ENCODE measurements at regions not wholly inside any gene's neighbourhood (a gene's known extent, or its start where the extent isn't known, plus 50 kb on each side); places are given as distances from the start of the nearest gene placed in this dataset.

DNA sequence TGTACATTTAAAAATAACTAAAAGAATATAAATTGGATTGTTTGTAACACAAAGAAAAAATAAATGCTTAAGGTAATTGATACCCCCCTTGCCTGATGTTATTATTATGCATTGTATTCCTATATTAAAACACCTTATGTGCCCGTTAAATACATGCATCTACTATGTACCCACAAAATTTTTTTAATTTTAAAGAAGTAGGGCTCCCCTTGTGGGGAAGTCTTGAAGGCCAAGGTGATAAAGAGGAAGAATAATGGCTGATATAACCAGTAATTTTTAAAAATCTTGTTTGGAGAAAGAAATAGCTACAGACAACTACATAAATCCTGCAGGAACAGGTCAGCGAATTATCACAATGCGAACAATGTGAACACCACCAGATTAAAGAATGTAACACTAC is 451.7 kb upstream of the ARHGEF26 start:
- H3K9me3 ChIP-seq: no peaks in the 10 kb centered on the region
- H3K4me1 ChIP-seq (replicated peaks): no peaks in the 10 kb centered on the region
- no peak for DNase-seq (ENCODE audit: low spot score)
- 93% methylated on average over 3 of the region's 3 CpGs for WGBS
- intact Hi-C loops (cut with DNase I): no loop called here
- no peaks in the 10 kb centered on the region for H3K27me3 ChIP-seq (replicated peaks; ENCODE audit: insufficient read depth)
- H3K27ac ChIP-seq: no peak overlapping the region
- TF ChIP-seq, protein P1, sequence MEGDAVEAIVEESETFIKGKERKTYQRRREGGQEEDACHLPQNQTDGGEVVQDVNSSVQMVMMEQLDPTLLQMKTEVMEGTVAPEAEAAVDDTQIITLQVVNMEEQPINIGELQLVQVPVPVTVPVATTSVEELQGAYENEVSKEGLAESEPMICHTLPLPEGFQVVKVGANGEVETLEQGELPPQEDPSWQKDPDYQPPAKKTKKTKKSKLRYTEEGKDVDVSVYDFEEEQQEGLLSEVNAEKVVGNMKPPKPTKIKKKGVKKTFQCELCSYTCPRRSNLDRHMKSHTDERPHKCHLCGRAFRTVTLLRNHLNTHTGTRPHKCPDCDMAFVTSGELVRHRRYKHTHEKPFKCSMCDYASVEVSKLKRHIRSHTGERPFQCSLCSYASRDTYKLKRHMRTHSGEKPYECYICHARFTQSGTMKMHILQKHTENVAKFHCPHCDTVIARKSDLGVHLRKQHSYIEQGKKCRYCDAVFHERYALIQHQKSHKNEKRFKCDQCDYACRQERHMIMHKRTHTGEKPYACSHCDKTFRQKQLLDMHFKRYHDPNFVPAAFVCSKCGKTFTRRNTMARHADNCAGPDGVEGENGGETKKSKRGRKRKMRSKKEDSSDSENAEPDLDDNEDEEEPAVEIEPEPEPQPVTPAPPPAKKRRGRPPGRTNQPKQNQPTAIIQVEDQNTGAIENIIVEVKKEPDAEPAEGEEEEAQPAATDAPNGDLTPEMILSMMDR (IDR thresholded peaks at IDR 0.05): no peak
- no peak for TF ChIP-seq POLR2AphosphoS5 (IDR thresholded peaks at IDR 0.05)
- no peak for TF ChIP-seq POLR2A (IDR thresholded peaks at IDR 0.05)
- no peak overlapping the region for H3K4me3 ChIP-seq
- H3K36me3 ChIP-seq: no peaks in the 10 kb centered on the region

DNA sequence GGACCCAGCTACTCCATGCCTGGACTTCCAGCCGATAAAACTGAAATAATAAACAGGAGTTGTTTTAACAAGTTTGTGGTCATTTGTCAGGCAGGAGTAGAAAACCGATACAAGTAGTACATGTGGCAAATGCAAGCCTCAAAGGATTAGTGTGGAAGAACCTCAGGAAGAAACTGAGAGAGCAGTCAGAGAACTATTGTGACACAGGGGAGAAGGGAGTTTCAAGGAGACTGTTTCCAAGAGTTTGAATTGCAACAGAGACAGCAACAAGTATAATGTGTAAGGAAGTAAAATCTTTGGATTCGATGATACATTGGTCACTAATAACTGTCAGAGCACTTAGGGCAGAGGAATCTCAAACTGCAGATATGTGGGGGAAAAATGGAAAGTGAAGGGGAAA is 450.6 kb upstream of the ARHGEF26 start:
- intact Hi-C loops (cut with DNase I): no loop called here
- Histone ChIP-seq H3K27me3 (replicated peaks; ENCODE audit: insufficient read depth) (no peaks in the 10 kb centered on the region), H3K27ac (no peak overlapping the region), H3K36me3 (no peaks in the 10 kb centered on the region), H3K4me1 (replicated peaks) (no peaks in the 10 kb centered on the region), H3K9me3 (no peaks in the 10 kb centered on the region), H3K4me3 (no peak overlapping the region)
- DNase-seq (ENCODE audit: low spot score): no peak
- no peak for TF ChIP-seq POLR2AphosphoS5 (IDR thresholded peaks at IDR 0.05)
- TF ChIP-seq, protein P1 (IDR thresholded peaks at IDR 0.05): no peak
- TF ChIP-seq POLR2A (IDR thresholded peaks at IDR 0.05): no peak
- 54% methylated on average over 3 of the region's 3 CpGs for WGBS

GRCh38 chr3:153673853-153674252 is 447.3 kb upstream of the ARHGEF26 start:
- Histone ChIP-seq H3K4me3 (no peak overlapping the region), H3K4me1 (replicated peaks) (no peaks in the 10 kb centered on the region), H3K36me3 (no peaks in the 10 kb centered on the region), H3K27me3 (replicated peaks; ENCODE audit: insufficient read depth) (no peaks in the 10 kb centered on the region), H3K9me3 (no peaks in the 10 kb centered on the region), H3K27ac (no peak overlapping the region)
- no peak for TF ChIP-seq POLR2AphosphoS5 (IDR thresholded peaks at IDR 0.05)
- TF ChIP-seq POLR2A (IDR thresholded peaks at IDR 0.05): no peak
- TF ChIP-seq, protein P1 (IDR thresholded peaks at IDR 0.05): no peak
- intact Hi-C loops (cut with DNase I): no loop called here
- no peak for DNase-seq (ENCODE audit: low spot score)
- 85% methylated on average over 2 of the region's 2 CpGs for WGBS

DNA sequence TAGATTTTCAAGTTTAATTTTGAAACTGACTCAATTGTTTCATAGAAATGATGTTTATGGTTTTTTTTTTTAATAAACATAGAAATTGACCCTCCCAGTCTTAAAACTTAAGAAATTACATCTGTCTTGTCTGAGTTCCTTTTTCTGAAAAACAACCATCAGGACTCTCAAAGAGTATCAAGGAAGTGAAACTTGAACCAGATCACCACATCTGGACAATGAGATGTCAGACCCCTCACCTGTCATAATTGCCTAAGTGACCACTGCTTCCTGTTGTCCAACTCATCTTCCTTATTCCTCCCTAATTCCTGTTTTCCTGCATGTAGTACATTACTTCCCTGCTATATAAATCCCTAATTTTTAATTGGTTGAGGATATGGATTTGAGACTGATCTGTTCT is 441.5 kb upstream of the ARHGEF26 start:
- H3K27ac ChIP-seq: no peak overlapping the region
- no peaks in the 10 kb centered on the region for H3K27me3 ChIP-seq (replicated peaks; ENCODE audit: insufficient read depth)
- intact Hi-C loops (cut with DNase I): no loop called here
- no peaks in the 10 kb centered on the region for H3K36me3 ChIP-seq
- H3K4me1 ChIP-seq (replicated peaks): no peaks in the 10 kb centered on the region
- H3K4me3 ChIP-seq: no peak overlapping the region
- no peak for TF ChIP-seq POLR2A (IDR thresholded peaks at IDR 0.05)
- TF ChIP-seq POLR2AphosphoS5 (IDR thresholded peaks at IDR 0.05): no peak
- TF ChIP-seq, protein P1 (IDR thresholded peaks at IDR 0.05): no peak
- H3K9me3 ChIP-seq: no peaks in the 10 kb centered on the region
- DNase-seq (ENCODE audit: low spot score): no peak

DNA sequence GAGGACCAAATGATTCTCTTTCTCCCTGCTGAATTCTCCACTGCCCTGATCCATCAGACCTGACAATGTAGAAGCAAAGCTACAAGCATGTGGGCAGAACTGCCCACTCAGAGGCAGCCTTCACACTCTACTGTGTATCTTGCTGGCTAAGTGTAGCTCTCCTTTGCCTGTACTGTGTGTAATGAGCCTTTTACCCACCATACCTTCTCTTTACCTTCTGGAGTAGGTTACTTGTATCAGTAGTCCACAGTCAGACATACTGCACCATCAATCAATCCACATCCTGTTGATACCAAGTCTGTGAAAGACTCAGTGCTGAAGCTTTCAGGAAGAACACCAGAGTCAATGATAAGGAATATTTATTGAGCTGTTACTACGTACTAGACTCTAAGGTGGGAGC is 440.7 kb upstream of the ARHGEF26 start:
- intact Hi-C loops (cut with DNase I): no loop called here
- TF ChIP-seq POLR2A (IDR thresholded peaks at IDR 0.05) (no peak), POLR2AphosphoS5 (IDR thresholded peaks at IDR 0.05) (no peak)
- TF ChIP-seq, protein P1 (IDR thresholded peaks at IDR 0.05): no peak
- H3K36me3 ChIP-seq: no peaks in the 10 kb centered on the region
- no peak for DNase-seq (ENCODE audit: low spot score)
- no peaks in the 10 kb centered on the region for H3K9me3 ChIP-seq
- no peak overlapping the region for H3K27ac ChIP-seq
- no peak overlapping the region for H3K4me3 ChIP-seq
- H3K4me1 ChIP-seq (replicated peaks): no peaks in the 10 kb centered on the region
- H3K27me3 ChIP-seq (replicated peaks; ENCODE audit: insufficient read depth): no peaks in the 10 kb centered on the region
- 95% methylated on average over 1 of the region's 1 CpG for WGBS
